OCI-LY7 (cell line): ENCODE measurements at regions not wholly inside any gene's neighbourhood (a gene's known extent, or its start where the extent isn't known, plus 50 kb on each side); places are given as distances from the start of the nearest gene placed in this dataset.
"Not testable (repeated sequence)": the region's sequence is repeated elsewhere in the genome, so short reads cannot be mapped to it uniquely, and the experiment has no call there.

Experiments
- BruUV-seq: library from RNA; stranded (reverse); fragments of 400-500 nt; replicated peaks from 2 replicates; lab custom pipeline; 2021; lab: Mats Ljungman, UMichigan
- CTCF ChIA-PET: fragments of 300-600 bp; sonication (Branson Sonifier 250); formaldehyde crosslinking; loops from one replicate; lab custom pipeline; 2022; ENCODE audit warnings: antibody characterized with exemption; ENCODE audit not compliant: unreplicated experiment; lab: Charles Lee
- POLR2A ChIA-PET: fragments of 300-600 bp; sonication (Branson Sonifier 250); formaldehyde crosslinking; loops from one replicate; lab custom pipeline; 2022; ENCODE audit warnings: antibody characterized with exemption; lab: Charles Lee
- DNase-seq: peaks from one replicate; pipeline ENCODE4 v3.0.0-alpha.2; 2015; ENCODE audit warnings: low spot score
- H2AFZ ChIP-seq: fragments of 200-600 bp; sonication (generic), shearing (Covaris generic); 2 replicates; pipeline ENCODE4 v1.6.1; 2014; ENCODE audit warnings: mild to moderate bottlenecking, antibody characterized with exemption, low read length, moderate library complexity
- H3K27ac ChIP-seq: fragments of 200-600 bp; sonication (generic); 2 replicates; pipeline ENCODE4 v1.5.1; 2014; ENCODE audit warnings: mixed run types, low read depth, mild to moderate bottlenecking, moderate library complexity, low read length, inconsistent platforms; ENCODE audit not compliant: poor library complexity, severe bottlenecking
- H3K36me3 ChIP-seq: fragments of 200-600 bp; sonication (generic); 2 replicates; pipeline ENCODE4 v1.6.1; 2014; ENCODE audit warnings: mild to moderate bottlenecking, antibody characterized with exemption, low read length, moderate library complexity, mixed read lengths; ENCODE audit not compliant: insufficient read depth
- H3K4me1 ChIP-seq: fragments of 200-600 bp; sonication (generic); 2 replicates; pipeline ENCODE4 v1.5.1; 2014; ENCODE audit warnings: mild to moderate bottlenecking, low read length; ENCODE audit not compliant: insufficient read depth, poor library complexity, severe bottlenecking
- H3K4me2 ChIP-seq: fragments of 200-600 bp; sonication (generic); 2 replicates; pipeline ENCODE4 v1.6.1; 2014; ENCODE audit warnings: mild to moderate bottlenecking, low read length
- H3K4me3 ChIP-seq: fragments of 200-600 bp; sonication (generic); 2 replicates; pipeline ENCODE4 v1.5.1; 2014; ENCODE audit warnings: mild to moderate bottlenecking, low read depth, low read length; ENCODE audit not compliant: poor library complexity, severe bottlenecking
- H3K79me2 ChIP-seq: fragments of 200-600 bp; sonication (generic); 2 replicates; pipeline ENCODE4 v1.6.1; 2016; ENCODE audit warnings: low read depth, mild to moderate bottlenecking, low read length, moderate library complexity, mixed read lengths; ENCODE audit not compliant: insufficient read depth
- H3K9me2 ChIP-seq: fragments of 200-600 bp; sonication (generic); 2 replicates; pipeline ENCODE4 v1.6.1; 2016; ENCODE audit warnings: mild to moderate bottlenecking, low read length, mixed read lengths; ENCODE audit not compliant: insufficient read depth
- H3K9me3 ChIP-seq: fragments of 200-600 bp; sonication (generic); 2 replicates; pipeline ENCODE4 v1.6.1; 2014; ENCODE audit warnings: mild to moderate bottlenecking, mixed run types, low read length, mixed read lengths
- H4K20me1 ChIP-seq: fragments of 200-600 bp; sonication (generic); 2 replicates; pipeline ENCODE4 v1.6.1; 2014; ENCODE audit warnings: mild to moderate bottlenecking, antibody characterized with exemption, low read length, moderate library complexity, mixed read lengths; ENCODE audit not compliant: insufficient read depth
- CTCF ChIP-seq: fragments of 200-600 bp; sonication (generic); conservative IDR thresholded peaks from 2 replicates; pipeline ENCODE4 v1.5.1; 2014; ENCODE audit warnings: mild to moderate bottlenecking, antibody characterized with exemption, low read length, moderate library complexity, mixed read lengths
- EZH2phosphoT487 ChIP-seq: fragments of 200-600 bp; sonication (generic); IDR thresholded peaks from 2 replicates; pipeline ENCODE4 v1.6.1; 2018; ENCODE audit warnings: low read depth, borderline replicate concordance, mild to moderate bottlenecking, mixed run types, antibody characterized with exemption, low read length, moderate library complexity, mixed read lengths
- intact Hi-C: fragments of 100-400 bp; cut with micrococcal nuclease; formaldehyde crosslinking; loops from one replicate; pipeline ENCODE4 v1.10.0; 2022; ENCODE audit not compliant: unreplicated experiment

DNA sequence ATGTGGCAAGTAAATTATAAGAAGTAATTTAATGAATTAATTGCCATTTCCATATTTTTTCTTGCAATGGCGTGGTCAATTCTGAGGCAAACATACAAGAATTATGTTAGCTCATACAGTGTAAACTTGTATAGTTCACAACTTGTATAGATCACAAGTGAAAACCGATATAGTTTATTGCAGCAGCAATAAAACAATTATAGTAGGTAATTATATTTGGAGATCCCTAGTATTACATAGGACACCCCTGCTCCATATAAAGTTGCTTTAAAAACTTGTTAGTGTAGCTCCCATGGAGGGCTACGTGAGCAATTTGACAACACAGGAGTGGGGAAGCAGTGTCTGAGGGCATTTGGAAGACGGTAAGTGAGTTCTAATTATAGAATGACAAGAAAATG lies 288.2 kb downstream of the SOCS6 start:
- no peaks in the 10 kb centered on the region for H4K20me1 ChIP-seq
- no TSS peak for BruUV-seq
- no peaks in the 10 kb centered on the region for H3K9me3 ChIP-seq
- H3K4me3 ChIP-seq: no peak overlapping the region
- no peak overlapping the region for H3K4me2 ChIP-seq
- intact Hi-C loops: no loop called here
- CTCF ChIA-PET: no interaction called here
- POLR2A ChIA-PET: no interaction called here
- no peaks in the 10 kb centered on the region for H3K36me3 ChIP-seq
- no peak overlapping the region for H3K27ac ChIP-seq
- H3K79me2 ChIP-seq: no peaks in the 10 kb centered on the region
- TF ChIP-seq CTCF (no peak), EZH2phosphoT487 (no peak)
- no peak for DNase-seq
- no peaks in the 10 kb centered on the region for H3K4me1 ChIP-seq
- H2AFZ ChIP-seq: no peak overlapping the region
- no peaks in the 10 kb centered on the region for H3K9me2 ChIP-seq

DNA sequence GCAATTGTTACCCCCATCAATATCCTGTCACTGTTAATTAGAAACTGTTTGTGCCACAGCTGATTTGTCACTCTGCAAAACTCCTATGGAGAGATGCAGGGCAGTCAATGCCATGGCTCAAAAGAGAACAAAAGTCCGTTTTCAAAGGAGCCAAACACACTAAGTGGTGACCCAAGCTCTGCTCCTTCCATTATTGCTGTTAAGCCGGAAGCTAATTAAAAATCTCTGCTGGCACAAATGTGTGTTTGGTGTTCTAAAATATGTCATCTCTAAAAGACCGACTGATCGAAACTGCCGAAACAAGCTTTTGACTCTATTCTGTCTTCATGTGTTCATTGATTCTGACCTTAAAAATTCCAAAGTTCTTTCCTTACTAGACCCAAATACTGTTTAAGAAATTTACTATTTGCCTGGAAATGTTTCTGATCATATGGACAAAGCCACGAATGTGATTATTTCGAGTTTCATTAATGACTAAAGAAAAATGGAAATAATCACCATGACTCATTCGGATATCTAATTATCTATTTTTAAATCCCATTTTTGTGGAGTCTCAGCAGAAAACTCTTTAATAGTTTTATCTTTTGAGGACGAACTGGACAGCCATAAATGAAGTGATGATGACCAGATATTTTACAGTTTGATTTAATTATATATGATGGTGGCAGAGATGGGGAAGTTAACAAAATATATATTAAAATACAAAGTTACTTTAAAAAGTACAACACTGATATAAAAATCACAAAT lies 287.6 kb downstream of the SOCS6 start:
- Histone ChIP-seq H3K4me1 (no peaks in the 10 kb centered on the region), H3K79me2 (no peaks in the 10 kb centered on the region), H4K20me1 (no peaks in the 10 kb centered on the region), H3K36me3 (no peaks in the 10 kb centered on the region), H3K9me2 (no peaks in the 10 kb centered on the region), H3K27ac (no peak overlapping the region), H3K9me3 (no peaks in the 10 kb centered on the region), H2AFZ (no peak overlapping the region), H3K4me2 (no peak overlapping the region), H3K4me3 (no peak overlapping the region)
- BruUV-seq: no TSS peak
- CTCF ChIA-PET: no interaction called here
- POLR2A ChIA-PET: no interaction called here
- TF ChIP-seq EZH2phosphoT487 (no peak), CTCF (no peak)
- DNase-seq: no peak
- intact Hi-C loops: no loop called here

- POLR2A ChIA-PET: interaction anchor here (0.6 kb wide), 1 partner anchor 10 kb away, joined by 3 read pairs; no protein-coding TSS in a partner anchor
- H3K9me2 ChIP-seq, H3K27ac ChIP-seq, H2AFZ ChIP-seq, BruUV-seq, H3K4me1 ChIP-seq, DNase-seq, H3K36me3 ChIP-seq, H3K9me3 ChIP-seq, H4K20me1 ChIP-seq, H3K4me3 ChIP-seq, intact Hi-C loops, H3K79me2 ChIP-seq, CTCF ChIA-PET, H3K4me2 ChIP-seq: not testable (repeated sequence)
Measured at GRCh38 chr18:70574951-70575350, 286.1 kb downstream of the SOCS6 start.

DNA sequence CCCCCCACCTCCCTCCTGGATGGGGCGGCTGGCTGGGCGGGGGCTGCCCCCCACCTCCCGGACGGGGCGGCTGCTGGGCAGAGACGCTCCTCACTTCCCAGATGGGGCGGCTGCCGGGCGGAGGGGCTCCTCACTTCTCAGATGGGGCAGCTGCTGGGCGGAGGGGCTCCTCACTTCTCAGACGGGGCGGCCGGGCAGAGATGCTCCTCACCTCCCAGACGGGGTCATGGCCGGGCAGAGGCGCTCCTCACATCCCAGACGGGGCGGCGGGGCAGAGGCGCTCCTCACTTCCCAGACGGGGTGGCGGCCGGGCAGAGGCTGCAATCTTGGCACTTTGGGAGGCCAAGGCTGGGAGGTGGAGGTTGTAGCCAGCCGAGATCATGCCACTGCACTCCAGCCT lies 280.8 kb downstream of the SOCS6 start:
- H3K4me2 ChIP-seq, H3K36me3 ChIP-seq, H3K9me2 ChIP-seq, H3K9me3 ChIP-seq, POLR2A ChIA-PET, intact Hi-C loops, CTCF ChIA-PET, H2AFZ ChIP-seq, DNase-seq, H4K20me1 ChIP-seq, BruUV-seq, H3K79me2 ChIP-seq, H3K4me1 ChIP-seq, H3K4me3 ChIP-seq, H3K27ac ChIP-seq: not testable (repeated sequence)
